Forelimb muscle (tissue), 1 donor: ENCODE measurements at regions not wholly inside any gene's neighbourhood (a gene's known extent, or its start where the extent isn't known, plus 50 kb on each side); places are given as distances from the start of the nearest gene placed in this dataset.

Experiments
- DNase-seq: peaks from one replicate; pipeline ENCODE4 v3.0.0-alpha.2; 2013; ENCODE audit warnings: low read depth

- DNase-seq: no peak
Observed at GRCh38 chr15:36458411-36458810, 121.0 kb upstream of the CDIN1 start.

- no peak for DNase-seq
Observed at GRCh38 chr15:36465304-36465703, 114.1 kb upstream of the CDIN1 start.

GRCh38 chr15:36468746-36469145 is 110.7 kb upstream of the CDIN1 start:
- DNase-seq: no peak

- no peak for DNase-seq
Observed at GRCh38 chr15:36469311-36469966, 110.0 kb upstream of the CDIN1 start.

GRCh38 chr15:36472672-36473071 is 106.8 kb upstream of the CDIN1 start:
- no peak for DNase-seq

GRCh38 chr15:36478561-36478960 is 100.9 kb upstream of the CDIN1 start:
- DNase-seq: no peak

- DNase-seq: no peak
Observed at GRCh38 chr15:36479200-36479896, 100.1 kb upstream of the CDIN1 start.

GRCh38 chr15:36481156-36481555 is 98.3 kb upstream of the CDIN1 start:
- no peak for DNase-seq

- no peak for DNase-seq
Observed at GRCh38 chr15:36483409-36483808, 96.0 kb upstream of the CDIN1 start.

- DNase-seq: no peak
Observed at GRCh38 chr15:36484038-36484778, 95.2 kb upstream of the CDIN1 start.

- DNase-seq: no peak
Observed at GRCh38 chr15:36491912-36492311, 87.5 kb upstream of the CDIN1 start.

- DNase-seq: no peak
Observed at GRCh38 chr15:36495456-36495991, 83.9 kb upstream of the CDIN1 start.

GRCh38 chr15:36497901-36498300 is 81.5 kb upstream of the CDIN1 start:
- no peak for DNase-seq

- no peak for DNase-seq
Observed at GRCh38 chr15:36498401-36498800, 81.0 kb upstream of the CDIN1 start.

GRCh38 chr15:36498916-36499315 is 80.5 kb upstream of the CDIN1 start:
- no peak for DNase-seq

GRCh38 chr15:36499412-36500389 is 79.7 kb upstream of the CDIN1 start:
- DNase-seq: no peak

- DNase-seq: peak; percentile 20
Observed at GRCh38 chr15:36501063-36501678, 78.3 kb upstream of the CDIN1 start.

- no peak for DNase-seq
Observed at GRCh38 chr15:36502509-36502908, 76.9 kb upstream of the CDIN1 start.

- DNase-seq: no peak
Observed at GRCh38 chr15:36506733-36507356, 72.6 kb upstream of the CDIN1 start.

- no peak for DNase-seq
Observed at GRCh38 chr15:36507458-36507857, 72.0 kb upstream of the CDIN1 start.
